GM12874 (cell line): ENCODE measurements at regions not wholly inside any gene's neighbourhood (a gene's known extent, or its start where the extent isn't known, plus 50 kb on each side); places are given as distances from the start of the nearest gene placed in this dataset.

Experiments
- TF ChIP-seq, protein P1 (sequence below): IDR thresholded peaks from 2 replicates; pipeline ENCODE4 v1.5.1; 2011; ENCODE audit warnings: low read depth, mild to moderate bottlenecking, control low read depth, low read length, moderate library complexity; ENCODE audit not compliant: insufficient read depth

DNA sequence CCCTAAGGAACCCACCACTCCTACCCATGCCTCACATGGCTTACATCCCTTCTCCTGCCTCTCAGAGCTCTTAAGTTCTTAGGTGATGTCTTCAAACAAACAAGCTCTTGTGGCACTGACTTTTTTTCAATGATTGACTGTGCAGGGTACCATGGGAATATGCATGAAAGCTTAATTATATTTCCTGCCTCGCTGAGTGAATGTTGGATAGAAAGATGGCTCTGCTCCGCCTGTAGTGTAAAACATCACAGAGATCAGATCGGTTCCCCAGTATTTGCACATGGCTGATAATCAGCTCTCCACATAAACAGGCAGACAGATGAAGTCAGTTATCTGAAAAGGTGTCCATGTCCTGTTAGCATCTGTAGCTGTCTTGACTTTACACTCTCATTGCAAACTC, 820.8 kb downstream of the TDRD15 start:
- TF ChIP-seq, protein P1, sequence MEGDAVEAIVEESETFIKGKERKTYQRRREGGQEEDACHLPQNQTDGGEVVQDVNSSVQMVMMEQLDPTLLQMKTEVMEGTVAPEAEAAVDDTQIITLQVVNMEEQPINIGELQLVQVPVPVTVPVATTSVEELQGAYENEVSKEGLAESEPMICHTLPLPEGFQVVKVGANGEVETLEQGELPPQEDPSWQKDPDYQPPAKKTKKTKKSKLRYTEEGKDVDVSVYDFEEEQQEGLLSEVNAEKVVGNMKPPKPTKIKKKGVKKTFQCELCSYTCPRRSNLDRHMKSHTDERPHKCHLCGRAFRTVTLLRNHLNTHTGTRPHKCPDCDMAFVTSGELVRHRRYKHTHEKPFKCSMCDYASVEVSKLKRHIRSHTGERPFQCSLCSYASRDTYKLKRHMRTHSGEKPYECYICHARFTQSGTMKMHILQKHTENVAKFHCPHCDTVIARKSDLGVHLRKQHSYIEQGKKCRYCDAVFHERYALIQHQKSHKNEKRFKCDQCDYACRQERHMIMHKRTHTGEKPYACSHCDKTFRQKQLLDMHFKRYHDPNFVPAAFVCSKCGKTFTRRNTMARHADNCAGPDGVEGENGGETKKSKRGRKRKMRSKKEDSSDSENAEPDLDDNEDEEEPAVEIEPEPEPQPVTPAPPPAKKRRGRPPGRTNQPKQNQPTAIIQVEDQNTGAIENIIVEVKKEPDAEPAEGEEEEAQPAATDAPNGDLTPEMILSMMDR = no peak

DNA sequence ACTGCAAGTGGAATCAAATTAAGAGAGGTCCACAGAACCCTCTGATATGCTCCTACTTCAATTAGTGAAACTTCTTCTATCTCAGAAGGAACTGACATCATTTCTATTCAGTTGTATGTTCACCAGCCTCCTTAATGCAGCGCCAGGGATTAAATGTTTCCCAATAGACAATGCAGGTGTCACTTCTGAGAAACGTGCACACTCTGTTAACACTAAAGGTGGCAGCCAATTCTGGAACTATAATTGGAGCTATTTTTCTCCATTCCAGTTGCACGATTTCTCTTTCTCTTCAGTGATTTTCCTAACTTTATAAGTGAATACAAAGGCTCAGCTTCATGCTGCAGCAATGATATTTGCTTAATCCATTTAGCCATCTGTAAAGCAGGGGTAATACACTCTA, 821.9 kb downstream of the TDRD15 start:
- TF ChIP-seq, protein P1 = no peak

DNA sequence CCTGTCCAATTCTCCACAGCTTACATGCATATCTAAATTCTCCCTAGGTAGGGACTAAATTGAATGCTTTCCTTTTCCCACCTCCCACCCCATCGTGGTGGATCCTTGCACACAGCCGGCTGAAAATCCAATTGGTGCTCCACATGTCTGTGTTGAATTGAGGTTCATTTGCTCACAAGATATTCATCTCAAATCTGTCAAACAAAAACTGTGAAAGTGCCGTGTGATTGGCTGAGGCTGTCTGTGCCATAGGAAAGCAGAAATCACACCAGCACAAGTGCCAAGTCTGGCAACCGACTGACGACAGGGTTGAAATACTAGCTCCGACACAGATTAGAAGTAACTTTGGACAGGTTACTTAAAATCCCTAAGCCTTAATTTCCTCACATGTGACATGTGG, 823.3 kb downstream of the TDRD15 start:
- TF ChIP-seq, protein P1 = no peak

DNA sequence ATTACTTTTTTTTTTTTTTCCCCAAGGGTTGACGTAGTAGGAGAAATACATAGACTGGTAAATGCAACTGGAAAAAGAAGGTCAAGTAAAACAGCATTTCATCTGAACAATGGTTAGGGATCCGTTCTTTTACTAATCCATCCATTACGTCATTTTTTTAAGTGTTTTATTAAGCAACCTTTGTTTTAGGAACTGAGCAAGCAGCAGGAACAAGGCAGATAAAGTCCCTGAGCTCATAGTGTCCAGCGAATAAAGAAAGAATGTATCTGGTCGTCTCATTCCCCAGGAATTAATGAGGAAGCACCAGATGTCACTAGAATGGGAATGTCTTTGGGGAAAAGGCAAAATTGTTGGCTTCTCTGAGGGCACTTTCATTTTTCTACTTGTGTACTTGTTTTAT, 842.4 kb downstream of the TDRD15 start:
- TF ChIP-seq, protein P1 = no peak

DNA sequence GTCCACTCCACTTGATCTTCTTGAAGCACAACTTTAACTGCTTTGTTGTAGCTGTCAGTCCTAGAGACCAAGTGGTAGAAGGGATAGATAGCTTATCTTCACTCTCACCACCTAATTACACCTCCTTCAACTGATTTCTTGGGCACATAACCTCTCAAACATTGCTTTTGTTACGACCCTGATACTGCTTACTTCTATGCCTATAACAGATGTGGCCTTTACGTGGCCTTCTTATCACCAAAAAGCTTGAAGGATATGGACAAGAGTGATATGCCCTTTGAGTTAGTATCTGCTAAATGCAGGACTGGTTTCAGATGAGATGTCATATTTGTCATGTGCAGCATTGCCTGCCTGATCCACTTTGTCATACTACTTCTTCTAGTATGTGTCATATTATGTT, 847.2 kb downstream of the TDRD15 start:
- TF ChIP-seq, protein P1 = no peak

DNA sequence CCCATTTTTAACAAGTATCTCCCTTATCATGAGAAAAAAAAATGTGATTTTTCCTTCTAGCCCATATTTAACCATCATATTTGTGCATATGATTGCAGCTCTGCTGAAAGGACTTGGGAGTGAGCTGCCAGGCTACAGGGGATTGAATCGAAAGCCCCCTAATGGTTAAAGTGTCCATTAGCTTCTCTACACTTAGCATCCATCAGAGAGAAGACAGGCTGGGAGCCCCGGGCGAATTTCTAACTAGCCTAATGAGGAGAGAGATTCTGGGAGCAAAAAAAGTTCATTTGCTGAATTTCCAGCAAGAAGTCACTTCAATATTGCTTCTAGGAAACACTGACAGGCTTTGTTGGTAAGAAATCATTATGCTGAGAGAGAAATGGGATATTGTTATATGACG, 848.8 kb downstream of the TDRD15 start:
- TF ChIP-seq, protein P1 = no peak

DNA sequence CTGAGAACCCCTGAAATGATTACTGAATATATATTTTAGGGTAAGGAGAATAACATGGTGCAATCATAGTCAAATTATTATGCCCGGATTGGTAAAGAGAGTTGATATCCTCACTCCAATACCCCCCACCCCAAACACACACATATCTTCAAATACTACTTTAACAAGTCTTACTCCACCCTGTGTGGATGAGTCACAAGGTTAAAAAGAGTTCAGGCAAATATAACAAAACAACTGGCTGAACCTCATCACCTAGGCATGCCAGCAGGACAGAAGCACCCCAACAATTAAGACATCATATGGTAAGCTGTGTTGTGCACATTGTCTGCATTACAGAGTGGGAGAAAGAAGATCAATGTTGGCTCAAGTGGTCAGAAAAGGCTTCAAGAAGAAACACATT, 857.4 kb downstream of the TDRD15 start:
- TF ChIP-seq, protein P1 = no peak

DNA sequence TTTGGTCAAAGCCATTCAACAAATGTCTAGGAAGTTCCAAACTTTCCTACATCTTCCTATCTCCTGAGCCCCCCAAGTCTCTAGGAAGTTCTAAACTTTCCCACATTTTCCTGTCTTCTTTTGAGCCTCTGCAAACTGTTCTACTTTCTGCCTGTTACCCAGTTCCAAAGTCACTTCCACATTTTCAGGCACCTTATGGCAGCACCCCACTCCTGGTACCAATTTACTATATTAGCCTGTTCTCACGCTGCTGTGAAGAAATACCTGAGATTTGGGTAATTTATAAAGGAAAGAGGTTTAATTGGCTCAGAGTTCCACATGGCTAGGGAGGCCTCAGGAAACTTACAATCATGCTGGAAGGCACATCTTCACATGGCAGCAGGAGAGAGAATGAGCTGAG, 869.2 kb downstream of the TDRD15 start:
- TF ChIP-seq, protein P1 = no peak
